Suprapubic skin (tissue), 4 donors: ENCODE measurements at regions not wholly inside any gene's neighbourhood (a gene's known extent, or its start where the extent isn't known, plus 50 kb on each side); places are given as distances from the start of the nearest gene placed in this dataset.

ENCODE experiments used
- DNase-seq, 2 donors: peaks; one replicate each; pipeline ENCODE4 v3.0.0-alpha.2; 2019; ENCODE audit warnings: low spot score in 2 of 2
- H3K27ac ChIP-seq: fragments of 200-600 bp; sonication (generic); one replicate; pipeline ENCODE4 v1.5.1; 2019
- H3K27me3 ChIP-seq: fragments of 200-600 bp; sonication (generic); one replicate; pipeline ENCODE4 v1.5.1; 2019
- H3K36me3 ChIP-seq: fragments of 200-600 bp; sonication (generic); one replicate; pipeline ENCODE4 v1.5.1; 2019
- H3K4me1 ChIP-seq: fragments of 200-600 bp; sonication (generic); one replicate; pipeline ENCODE4 v1.5.1; 2019
- H3K4me3 ChIP-seq: fragments of 200-600 bp; sonication (generic); one replicate; pipeline ENCODE4 v1.5.1; 2019; ENCODE audit warnings: mild to moderate bottlenecking
- H3K9me3 ChIP-seq: fragments of 200-600 bp; sonication (generic); one replicate; pipeline ENCODE4 v1.5.1; 2019
- CTCF ChIP-seq, 2 donors: fragments of 200-600 bp in 1 of 2; fragments of 450-650 bp in 1 of 2; sonication (generic) in 1 of 2; IDR thresholded peaks; one replicate each; pipeline ENCODE4 v1.5.1; 2016 to 2019; ENCODE audit warnings: antibody characterized with exemption in 2 of 2, mild to moderate bottlenecking in 1 of 2, moderate library complexity in 1 of 2
- EP300 ChIP-seq: sonication (generic); formaldehyde crosslinking; IDR thresholded peaks from one replicate; pipeline ENCODE4 v1.6.1; 2017; ENCODE audit warnings: antibody characterized with exemption
- POLR2A ChIP-seq, 2 donors: fragments of 450-650 bp; IDR thresholded peaks; one replicate each; pipeline ENCODE4 v1.6.1; 2017; ENCODE audit warnings: antibody characterized with exemption in 2 of 2, mild to moderate bottlenecking in 2 of 2, moderate library complexity in 2 of 2
- POLR2AphosphoS5 ChIP-seq, 3 donors: sonication (generic); formaldehyde crosslinking; IDR thresholded peaks; one replicate each; pipeline ENCODE4 v1.6.1; 2017; ENCODE audit warnings: antibody characterized with exemption in 3 of 3
- WGBS: methylation state at CpG from one replicate; pipeline ENCODE4 v1.1.5; 2018; 5-methylcytosine and 5-hydroxymethylcytosine counted together

- H3K9me3 ChIP-seq, result no peaks in the 10 kb centered on the region
- no peak overlapping the region for H3K4me3 ChIP-seq
- TF ChIP-seq POLR2A (IDR thresholded peaks at IDR 0.05) (no peak), POLR2AphosphoS5 (IDR thresholded peaks at IDR 0.05) (no peak), CTCF (IDR thresholded peaks at IDR 0.05) (no peak), EP300 (no peak)
- DNase-seq, result no peak
- 91% methylated on average over 1 of the region's 1 CpG for WGBS
- no peak overlapping the region for H3K27ac ChIP-seq
- no peaks in the 10 kb centered on the region for H3K36me3 ChIP-seq
- no peaks in the 10 kb centered on the region for H3K4me1 ChIP-seq
- no peaks in the 10 kb centered on the region for H3K27me3 ChIP-seq
Observed at GRCh38 chr13:67650471-67650870, 420.3 kb upstream of the PCDH9 start.

GRCh38 chr13:67645874-67646467 is 415.8 kb upstream of the PCDH9 start:
- 79% methylated on average over 4 of the region's 4 CpGs for WGBS
- H3K36me3 ChIP-seq, result no peaks in the 10 kb centered on the region

GRCh38 chr13:67643516-67644055 is 413.4 kb upstream of the PCDH9 start:
- WGBS, result 55% methylated on average over 1 of the region's 1 CpG
- H3K27ac ChIP-seq, result no peak overlapping the region
- H3K36me3 ChIP-seq, result no peaks in the 10 kb centered on the region
- no peaks in the 10 kb centered on the region for H3K4me1 ChIP-seq
- no peak for DNase-seq
- no peak overlapping the region for H3K4me3 ChIP-seq
- TF ChIP-seq EP300, result no peak
- TF ChIP-seq CTCF (IDR thresholded peaks at IDR 0.05), result no peak
- TF ChIP-seq POLR2A (IDR thresholded peaks at IDR 0.05), result no peak
- TF ChIP-seq POLR2AphosphoS5 (IDR thresholded peaks at IDR 0.05), result no peak
- peaks cover 2% of the 10 kb centered on the region for H3K9me3 ChIP-seq
- H3K27me3 ChIP-seq, result no peaks in the 10 kb centered on the region

More at GRCh38 chr13:67645874-67646467, 415.8 kb upstream of the PCDH9 start:
- DNase-seq, result no peak
- H3K9me3 ChIP-seq, result no peaks in the 10 kb centered on the region
- H3K4me3 ChIP-seq, result no peak overlapping the region
- TF ChIP-seq CTCF (IDR thresholded peaks at IDR 0.05) (no peak), EP300 (no peak), POLR2A (IDR thresholded peaks at IDR 0.05) (no peak), POLR2AphosphoS5 (IDR thresholded peaks at IDR 0.05) (no peak)
- no peaks in the 10 kb centered on the region for H3K4me1 ChIP-seq
- H3K27ac ChIP-seq, result no peak overlapping the region
- no peaks in the 10 kb centered on the region for H3K27me3 ChIP-seq

- peaks cover 5% of the 10 kb centered on the region for H3K9me3 ChIP-seq
- no peak for TF ChIP-seq EP300
- TF ChIP-seq CTCF (IDR thresholded peaks at IDR 0.05), result no peak
- no peak for TF ChIP-seq POLR2A (IDR thresholded peaks at IDR 0.05)
- TF ChIP-seq POLR2AphosphoS5 (IDR thresholded peaks at IDR 0.05), result no peak
- DNase-seq, result no peak
- no peak overlapping the region for H3K27ac ChIP-seq
- no peaks in the 10 kb centered on the region for H3K27me3 ChIP-seq
- no peak overlapping the region for H3K4me3 ChIP-seq
- H3K4me1 ChIP-seq, result no peaks in the 10 kb centered on the region
- H3K36me3 ChIP-seq, result no peaks in the 10 kb centered on the region
Observed at GRCh38 chr13:67642657-67643056, 412.5 kb upstream of the PCDH9 start.

- no peak for DNase-seq
- TF ChIP-seq EP300, result no peak
- TF ChIP-seq CTCF (IDR thresholded peaks at IDR 0.05), result no peak
- TF ChIP-seq POLR2AphosphoS5 (IDR thresholded peaks at IDR 0.05), result no peak
- no peak for TF ChIP-seq POLR2A (IDR thresholded peaks at IDR 0.05)
- Histone ChIP-seq H3K9me3 (peaks cover 5% of the 10 kb centered on the region), H3K27ac (no peak overlapping the region), H3K4me3 (no peak overlapping the region), H3K4me1 (no peaks in the 10 kb centered on the region), H3K36me3 (no peaks in the 10 kb centered on the region), H3K27me3 (no peaks in the 10 kb centered on the region)
- 63% methylated on average over 3 of the region's 3 CpGs for WGBS
Observed at GRCh38 chr13:67635754-67636153, 405.6 kb upstream of the PCDH9 start.
